H9 (cell line): ENCODE measurements at regions not wholly inside any gene's neighbourhood (a gene's known extent, or its start where the extent isn't known, plus 50 kb on each side); places are given as distances from the start of the nearest gene placed in this dataset.

ENCODE experiments used
- DNase-seq: peaks from one replicate; pipeline ENCODE4 v3.0.0-alpha.2; 2017
- H2AFZ ChIP-seq: one replicate; pipeline ENCODE4 v1.6.1; 2013; ENCODE audit warnings: mild to moderate bottlenecking, low read length, control low read depth, moderate library complexity
- H2AK5ac ChIP-seq: 2 replicates; pipeline ENCODE4 v1.6.1; 2013; ENCODE audit warnings: low read length, control low read depth, mixed read lengths; ENCODE audit not compliant: insufficient read length
- H2BK120ac ChIP-seq: one replicate; pipeline ENCODE4 v1.6.1; 2013; ENCODE audit warnings: low read depth, mild to moderate bottlenecking, low read length, control low read depth, inconsistent platforms; ENCODE audit not compliant: poor library complexity, severe bottlenecking
- H2BK12ac ChIP-seq: 2 replicates; pipeline ENCODE4 v1.6.1; 2013; ENCODE audit warnings: low read length, control low read depth, mixed read lengths, low read depth; ENCODE audit not compliant: insufficient read length
- H2BK15ac ChIP-seq: 2 replicates; pipeline ENCODE4 v1.6.1; 2013; ENCODE audit warnings: low read depth, low read length, control low read depth
- H2BK20ac ChIP-seq: one replicate; pipeline ENCODE4 v1.6.1; 2013; ENCODE audit warnings: low read depth, mild to moderate bottlenecking, low read length, control low read depth, inconsistent platforms; ENCODE audit not compliant: poor library complexity, severe bottlenecking
- H2BK5ac ChIP-seq: 2 replicates; pipeline ENCODE4 v1.6.1; 2013; ENCODE audit warnings: low read length, control low read depth, mixed read lengths; ENCODE audit not compliant: insufficient read length
- H3K14ac ChIP-seq: 2 replicates; pipeline ENCODE4 v1.6.1; 2013; ENCODE audit warnings: low read length, control low read depth; ENCODE audit not compliant: insufficient read depth
- H3K18ac ChIP-seq: 2 replicates; pipeline ENCODE4 v1.6.1; 2013; ENCODE audit warnings: low read depth, mild to moderate bottlenecking, mixed read lengths, low read length, control low read depth; ENCODE audit not compliant: insufficient read length
- H3K23ac ChIP-seq: 2 replicates; pipeline ENCODE4 v1.6.1; 2013; ENCODE audit warnings: low read length, control low read depth, mixed read lengths, low read depth; ENCODE audit not compliant: insufficient read length
- H3K23me2 ChIP-seq: 2 replicates; pipeline ENCODE4 v1.6.1; 2013; ENCODE audit warnings: low read depth, mild to moderate bottlenecking, mixed read lengths, low read length, control low read depth; ENCODE audit not compliant: insufficient read length, poor library complexity, severe bottlenecking
- H3K27ac ChIP-seq: 2 replicates; pipeline ENCODE4 v1.5.1; 2013; ENCODE audit warnings: low read length, control low read depth, mixed read lengths, low read depth; ENCODE audit not compliant: insufficient read length
- H3K27me3 ChIP-seq: 2 replicates; pipeline ENCODE4 v1.6.1; 2013; ENCODE audit warnings: low read length, control low read depth, inconsistent platforms; ENCODE audit not compliant: insufficient read depth
- H3K4ac ChIP-seq: 2 replicates; pipeline ENCODE4 v1.6.1; 2013; ENCODE audit warnings: low read depth, mild to moderate bottlenecking, control low read depth, inconsistent platforms, low read length, moderate library complexity
- H3K4me1 ChIP-seq: 2 replicates; pipeline ENCODE4 v1.6.1; 2013; ENCODE audit warnings: low read length, control low read depth, inconsistent platforms; ENCODE audit not compliant: insufficient read depth
- H3K4me2 ChIP-seq: 2 replicates; pipeline ENCODE4 v1.6.1; 2013; ENCODE audit warnings: low read length, control low read depth, mixed read lengths; ENCODE audit not compliant: insufficient read length, insufficient read depth
- H3K56ac ChIP-seq: 2 replicates; pipeline ENCODE4 v1.6.1; 2013; ENCODE audit warnings: low read depth, mild to moderate bottlenecking, mixed read lengths, low read length, control low read depth; ENCODE audit not compliant: insufficient read length
- H3K79me1 ChIP-seq: 2 replicates; pipeline ENCODE4 v1.6.1; 2013; ENCODE audit warnings: low read depth, mild to moderate bottlenecking, moderate library complexity, low read length, control low read depth, inconsistent platforms; ENCODE audit not compliant: insufficient read depth, poor library complexity, severe bottlenecking
- H3K79me2 ChIP-seq: 2 replicates; pipeline ENCODE4 v1.6.1; 2013; ENCODE audit warnings: low read length, control low read depth, inconsistent platforms; ENCODE audit not compliant: insufficient read depth
- H3K9ac ChIP-seq: 2 replicates; pipeline ENCODE4 v1.6.1; 2013; ENCODE audit warnings: low read length, control low read depth, mixed read lengths; ENCODE audit not compliant: insufficient read length; ENCODE audit errors: extremely low read depth
- H3K9me3 ChIP-seq: one replicate; pipeline ENCODE4 v1.6.1; 2013; ENCODE audit warnings: low read depth, low read length, inconsistent platforms; ENCODE audit not compliant: control insufficient read depth
- H3T11ph ChIP-seq: one replicate; pipeline ENCODE4 v1.6.1; 2013; ENCODE audit warnings: mild to moderate bottlenecking, low read length, control low read depth, inconsistent platforms
- H4K20me1 ChIP-seq: one replicate; pipeline ENCODE4 v1.6.1; 2013; ENCODE audit not compliant: control insufficient read depth, insufficient read length, insufficient read depth
- H4K5ac ChIP-seq: 2 replicates; pipeline ENCODE4 v1.6.1; 2013; ENCODE audit warnings: low read depth, mild to moderate bottlenecking, mixed read lengths, low read length, control low read depth; ENCODE audit not compliant: insufficient read length
- H4K8ac ChIP-seq: replicated peaks from 2 replicates; pipeline ENCODE4 v1.6.1; 2013; ENCODE audit warnings: low read length, control low read depth, mixed read lengths, low read depth; ENCODE audit not compliant: insufficient read length
- H4K91ac ChIP-seq: 2 replicates; pipeline ENCODE4 v1.6.1; 2013; ENCODE audit warnings: low read depth, mild to moderate bottlenecking, moderate library complexity, mixed read lengths, low read length, control low read depth; ENCODE audit not compliant: insufficient read length
- H3K27ac Mint-ChIP-seq, 3 experiments: 2 replicates in 2 of 3; 3 replicates in 1 of 3; pipeline ENCODE4 v1.8.0; 2020 to 2021; ENCODE audit warnings: mixed read lengths in 3 of 3, mild to moderate bottlenecking in 1 of 3, moderate library complexity in 1 of 3
- H3K27me3 Mint-ChIP-seq: 2 replicates; pipeline ENCODE4 v1.8.0; 2021; ENCODE audit warnings: low read depth, mild to moderate bottlenecking, moderate library complexity, mixed read lengths
- H3K36me3 Mint-ChIP-seq, 3 experiments: 2 replicates in 2 of 3; 3 replicates in 1 of 3; pipeline ENCODE4 v1.8.0; 2020 to 2021; ENCODE audit warnings: low read depth in 3 of 3, mixed read lengths in 3 of 3; ENCODE audit not compliant: insufficient read depth in 1 of 3
- H3K4me1 Mint-ChIP-seq, 2 experiments: 2 replicates each; pipeline ENCODE4 v1.8.0; 2020; ENCODE audit warnings: mixed read lengths in 2 of 2
- H3K4me3 Mint-ChIP-seq, 2 experiments: 2 replicates in 1 of 2; 3 replicates in 1 of 2; pipeline ENCODE4 v1.8.0; 2020 to 2021; ENCODE audit warnings: mild to moderate bottlenecking in 2 of 2, mixed read lengths in 2 of 2, moderate library complexity in 1 of 2
- H3K9me3 Mint-ChIP-seq, 2 experiments: 2 replicates in 1 of 2; 3 replicates in 1 of 2; pipeline ENCODE4 v1.8.0; 2020; ENCODE audit warnings: mild to moderate bottlenecking in 2 of 2, mixed read lengths in 2 of 2, moderate library complexity in 1 of 2
- CTCF ChIP-seq: fragments of 200-600 bp; sonication (generic); conservative IDR thresholded peaks from 3 replicates; pipeline ENCODE4 v1.8.0; 2021; ENCODE audit warnings: antibody characterized with exemption, mild to moderate bottlenecking
- WGBS: extraction: QIAGEN DNeasy Blood & Tissue Kit; methylation state at CpG from one replicate; pipeline ENCODE4 v1.1.7; 2013; ENCODE audit warnings: missing lambda C conversion rate, low lambda C conversion rate, mixed read lengths; ENCODE audit not compliant: insufficient read length; ENCODE audit errors: extremely low coverage; 5-methylcytosine and 5-hydroxymethylcytosine counted together

- H2BK120ac ChIP-seq: no peak overlapping the region
- no peak overlapping the region for H3K14ac ChIP-seq
- no peak overlapping the region for H2BK12ac ChIP-seq
- no peak overlapping the region for H2BK15ac ChIP-seq
- Mint-ChIP-seq H3K4me3 (no peak overlapping the region), H3K27me3 (peaks cover 2% of the 10 kb centered on the region; the same call in 1 of the 2 replicates), H3K36me3 (peaks cover 11 to 35% (median 21%) of the 10 kb centered on the region in 3 experiments), H3K4me1 (peaks cover 8 to 18% of the 10 kb centered on the region in 2 experiments), H3K27ac (no peak overlapping the region), H3K9me3 (peaks cover 32 to 34% of the 10 kb centered on the region in 2 experiments)
- no peak overlapping the region for H4K8ac ChIP-seq
- H3K9ac ChIP-seq: no peak overlapping the region
- no peak overlapping the region for H3K4me2 ChIP-seq
- H4K5ac ChIP-seq: no peak overlapping the region
- H3K23me2 ChIP-seq: no peaks in the 10 kb centered on the region
- H4K91ac ChIP-seq: no peak overlapping the region
- no CpG with 5 or more reads among the region's 1 CpG for WGBS
- H2AFZ ChIP-seq: no peak overlapping the region
- H3T11ph ChIP-seq: no peak overlapping the region
- peaks cover 17% of the 10 kb centered on the region for H3K9me3 ChIP-seq
- H3K27me3 ChIP-seq: no peaks in the 10 kb centered on the region
- no peaks in the 10 kb centered on the region for H3K79me1 ChIP-seq
- no peak overlapping the region for H2BK5ac ChIP-seq
- no peak overlapping the region for H3K4ac ChIP-seq
- no peak overlapping the region for H2BK20ac ChIP-seq
- no peaks in the 10 kb centered on the region for H4K20me1 ChIP-seq
- H2AK5ac ChIP-seq: no peak overlapping the region
- no peak overlapping the region for H3K56ac ChIP-seq
- TF ChIP-seq CTCF: no peak
- H3K79me2 ChIP-seq: no peaks in the 10 kb centered on the region
- H3K23ac ChIP-seq: no peak overlapping the region
- H3K18ac ChIP-seq: no peak overlapping the region
- H3K4me1 ChIP-seq: no peaks in the 10 kb centered on the region
- no peak overlapping the region for H3K27ac ChIP-seq
- DNase-seq: no peak
These were observed 178.7 kb upstream of the SLC30A5 start for GRCh38 chr5:68915079-68915478.
